ENCODE measurements at regions not wholly inside any gene's neighbourhood (a gene's known extent, or its start where the extent isn't known, plus 50 kb on each side); places are given as distances from the start of the nearest gene placed in this dataset.
A peak's percentile ranks its signal among the peaks of the same experiment; 100 is the strongest.

- Histone ChIP-seq H3K79me2 (ENCODE audit: insufficient read depth) (no peaks in the 10 kb centered on the region), H3K4me3 (ENCODE audit: low read depth in 2 of 2, low read length in 1 of 2) (no peak overlapping the region), H2AFZ (ENCODE audit: low read depth) (no peak overlapping the region), H3F3A (replicated peaks; ENCODE audit: insufficient read depth) (peaks cover 4% of the 10 kb centered on the region), H3K27ac (ENCODE audit: low read depth in 2 of 2, low read length in 1 of 2) (no peak overlapping the region), H3K9me3 (no peaks in the 10 kb centered on the region), H3K27me3 (ENCODE audit: insufficient read depth) (no peaks in the 10 kb centered on the region), H3K4me1 (ENCODE audit: control insufficient read depth in 1 of 2, insufficient read depth in 2 of 2, low read depth in 1 of 2, low read length in 1 of 2) (no peaks in the 10 kb centered on the region; a peak in 3 of 4 replicates), H3K36me3 (replicated peaks in 1 of 2; ENCODE audit: control insufficient read depth in 1 of 2, insufficient read depth in 2 of 2, low read length in 1 of 2) (no peaks in the 10 kb centered on the region), H4K20me1 (ENCODE audit: insufficient read depth) (no peaks in the 10 kb centered on the region), H3K9ac (no peak overlapping the region), H3K4me2 (no peak overlapping the region), H3K9me2 (no peaks in the 10 kb centered on the region)
- TF ChIP-seq SMC3 (IDR thresholded peaks at IDR 0.05; ENCODE audit: low read depth, low read length) (no peak), YY1 (IDR thresholded peaks at IDR 0.05; ENCODE audit: low read depth) (no peak), CHD2 (IDR thresholded peaks at IDR 0.05; ENCODE audit: low read length, partially characterized antibody) (no peak), EP300 (IDR thresholded peaks at IDR 0.05; ENCODE audit: borderline replicate concordance in 1 of 2, low read depth in 1 of 2, low read length in 1 of 2) (peak in 1 of 2 experiments; percentile 45; a peak in 1 of 4 replicates), GABPA (IDR thresholded peaks at IDR 0.05; ENCODE audit: low read depth) (no peak), TCF12 (IDR thresholded peaks at IDR 0.05) (0 out of 2 replicates have a peak, but pooled peaks have one; percentile 12), PBX3 (IDR thresholded peaks at IDR 0.05) (peak; percentile 54; the same call in 1 of the 2 replicates), JUND (IDR thresholded peaks at IDR 0.05) (peak; percentile 9; the same call in 1 of the 2 replicates), RFX5 (IDR thresholded peaks at IDR 0.05; ENCODE audit: low read length) (no peak)
- POLR2A ChIA-PET: no interaction called here
- CTCF ChIA-PET: no interaction called here
- no peak for DNase-seq
- 24% methylated on average over 2 of the region's 2 CpGs for WGBS (ENCODE audit: low lambda C conversion rate)
Measured at GRCh38 chr4:124000233-124000632, 603.6 kb downstream of the SPRY1 start.

GRCh38 chr4:124015766-124016165 lies 619.2 kb downstream of the SPRY1 start:
- WGBS (ENCODE audit: low lambda C conversion rate): 26% methylated on average over 1 of the region's 1 CpG
- CTCF ChIA-PET: no interaction called here
- Histone ChIP-seq H3K36me3 (replicated peaks in 1 of 2; ENCODE audit: control insufficient read depth in 1 of 2, insufficient read depth in 2 of 2, low read length in 1 of 2) (no peaks in the 10 kb centered on the region), H3F3A (replicated peaks; ENCODE audit: insufficient read depth) (peaks cover 4% of the 10 kb centered on the region), H3K4me1 (ENCODE audit: control insufficient read depth in 1 of 2, insufficient read depth in 2 of 2, low read depth in 1 of 2, low read length in 1 of 2) (peaks cover 12 to 13% of the 10 kb centered on the region in 2 experiments; a peak in 3 of 4 replicates), H3K79me2 (ENCODE audit: insufficient read depth) (no peaks in the 10 kb centered on the region), H3K4me2 (no peak overlapping the region), H3K9me3 (no peaks in the 10 kb centered on the region), H3K4me3 (ENCODE audit: low read depth in 2 of 2, low read length in 1 of 2) (no peak overlapping the region), H3K9me2 (no peaks in the 10 kb centered on the region), H2AFZ (ENCODE audit: low read depth) (no peak overlapping the region), H3K27me3 (ENCODE audit: insufficient read depth) (no peaks in the 10 kb centered on the region), H3K9ac (no peak overlapping the region), H4K20me1 (ENCODE audit: insufficient read depth) (no peaks in the 10 kb centered on the region), H3K27ac (ENCODE audit: low read depth in 2 of 2, low read length in 1 of 2) (no peak overlapping the region)
- DNase-seq: no peak
- no peak for TF ChIP-seq NRF1 (IDR thresholded peaks at IDR 0.05; ENCODE audit: low read depth, low read length)
- TF ChIP-seq FOXM1 (IDR thresholded peaks at IDR 0.05; ENCODE audit: low read depth): no peak
- POLR2A ChIA-PET: no interaction called here

GRCh38 chr4:124017185-124017785 lies 620.7 kb downstream of the SPRY1 start:
- Histone ChIP-seq H3K4me3 (ENCODE audit: low read depth in 2 of 2, low read length in 1 of 2) (no peak overlapping the region), H3K79me2 (ENCODE audit: insufficient read depth) (no peaks in the 10 kb centered on the region), H3K9me2 (no peaks in the 10 kb centered on the region), H3K27ac (ENCODE audit: low read depth in 2 of 2, low read length in 1 of 2) (peak overlapping the region in 1 of 2 experiments; percentile 12; a peak in 1 of 4 replicates), H3K9me3 (no peaks in the 10 kb centered on the region), H3K27me3 (ENCODE audit: insufficient read depth) (no peaks in the 10 kb centered on the region), H2AFZ (ENCODE audit: low read depth) (no peak overlapping the region), H3K36me3 (replicated peaks in 1 of 2; ENCODE audit: control insufficient read depth in 1 of 2, insufficient read depth in 2 of 2, low read length in 1 of 2) (no peaks in the 10 kb centered on the region), H3K4me2 (no peak overlapping the region), H3K4me1 (ENCODE audit: control insufficient read depth in 1 of 2, insufficient read depth in 2 of 2, low read depth in 1 of 2, low read length in 1 of 2) (peaks cover 12 to 13% of the 10 kb centered on the region in 2 experiments; a peak in 3 of 4 replicates), H3F3A (replicated peaks; ENCODE audit: insufficient read depth) (peaks cover 4% of the 10 kb centered on the region), H4K20me1 (ENCODE audit: insufficient read depth) (no peaks in the 10 kb centered on the region), H3K9ac (no peak overlapping the region)
- DNase-seq: no peak
- CTCF ChIA-PET: interaction anchor here (0.9 kb wide), 1 partner anchor 32 kb away, joined by 4 read pairs; no protein-coding TSS in a partner anchor
- 94% methylated on average over 8 of the region's 8 CpGs for WGBS (ENCODE audit: low lambda C conversion rate)
- POLR2A ChIA-PET: no interaction called here
- TF ChIP-seq MXI1 (IDR thresholded peaks at IDR 0.05; ENCODE audit: low read depth, low read length) (no peak), IRF3 (IDR thresholded peaks at IDR 0.05; ENCODE audit: low read depth, low read length) (no peak), SIN3A (IDR thresholded peaks at IDR 0.05; ENCODE audit: borderline replicate concordance, low read depth, low read length) (no peak), YY1 (IDR thresholded peaks at IDR 0.05; ENCODE audit: low read depth) (no peak), MAX (IDR thresholded peaks at IDR 0.05; ENCODE audit: low read depth) (no peak), FOXJ3 (CRISPR knock-in tag; IDR thresholded peaks at IDR 0.05) (no peak), MEF2A (IDR thresholded peaks at IDR 0.05; ENCODE audit: borderline replicate concordance, low read depth) (no peak), RXRA (IDR thresholded peaks at IDR 0.05; ENCODE audit: borderline replicate concordance, low read depth) (no peak), TEAD4 (IDR thresholded peaks at IDR 0.05; ENCODE audit: borderline replicate concordance, insufficient read depth) (no peak), PBX3 (IDR thresholded peaks at IDR 0.05) (no peak)

All from SK-N-SH (cell line).